ENCODE measurements at regions not wholly inside any gene's neighbourhood (a gene's known extent, or its start where the extent isn't known, plus 50 kb on each side); places are given as distances from the start of the nearest gene placed in this dataset.

- no peak overlapping the region for H2AFZ ChIP-seq (ENCODE audit: insufficient read depth, low read depth, low read length, poor library complexity, severe bottlenecking)
- H3K4me3 Mint-ChIP-seq = no peak overlapping the region
- H3K9me3 ChIP-seq (ENCODE audit: control extremely low read depth in 1 of 3, control insufficient read depth in 2 of 3, insufficient read depth in 1 of 3, low read length in 2 of 3) = peaks cover 0 to 16% (median 0%) of the 10 kb centered on the region in 3 donors
- no peak for TF ChIP-seq CTCF (IDR thresholded peaks at IDR 0.05)
- TF ChIP-seq EZH2 (IDR thresholded peaks at IDR 0.05; ENCODE audit: borderline replicate concordance, insufficient read depth, low read depth, low read length, poor library complexity, severe bottlenecking) = no peak
- no peaks in the 10 kb centered on the region for H3K27me3 Mint-ChIP-seq
- no peaks in the 10 kb centered on the region for H3K36me3 ChIP-seq (replicated peaks in 1 of 2; ENCODE audit: control extremely low read depth in 1 of 2, control insufficient read depth in 1 of 2, extremely low read depth in 1 of 2, insufficient read depth in 2 of 2, low read length in 1 of 2)
- ChIA-PET CTCF (no interaction called here), POLR2A (no interaction called here)
- H3K4me1 Mint-ChIP-seq = no peaks in the 10 kb centered on the region
- no peaks in the 10 kb centered on the region for H4K20me1 ChIP-seq (ENCODE audit: control insufficient read depth, insufficient read depth, low read length, poor library complexity, severe bottlenecking)
- intact Hi-C loops (cut with micrococcal nuclease) = no loop called here
- WGBS (ENCODE audit: insufficient coverage) = no CpG with 5 or more reads among the region's 3 CpGs
- no peaks in the 10 kb centered on the region for H3K27me3 ChIP-seq (replicated peaks in 1 of 4; ENCODE audit: control extremely low read depth in 1 of 4, control insufficient read depth in 3 of 4, insufficient read depth in 4 of 4, low read length in 3 of 4)
- ATAC-seq (ENCODE audit: low read depth) = no peak
- H3K79me2 ChIP-seq (ENCODE audit: control insufficient read depth, insufficient read depth, low read length) = no peaks in the 10 kb centered on the region
- no peak overlapping the region for H3K27ac ChIP-seq (ENCODE audit: low read length in 2 of 2)
- no peak overlapping the region for H3K4me2 ChIP-seq (replicated peaks; ENCODE audit: low read depth, low read length, poor library complexity, severe bottlenecking)
- no peak overlapping the region for H3K27ac Mint-ChIP-seq
- no peaks in the 10 kb centered on the region for H3K4me1 ChIP-seq (ENCODE audit: control insufficient read depth in 2 of 2, insufficient read depth in 2 of 2, low read length in 2 of 2)
- DNase-seq = no peak
- H3K9ac ChIP-seq (ENCODE audit: low read length) = no peak overlapping the region
- no peak overlapping the region for H3K4me3 ChIP-seq (ENCODE audit: control extremely low read depth in 1 of 5, extremely low read depth in 1 of 5, insufficient read depth in 1 of 5, low read depth in 2 of 5, low read length in 4 of 5)
- peaks cover 3% of the 10 kb centered on the region for H3K9me3 Mint-ChIP-seq (ENCODE audit: insufficient read depth)
Observed at GRCh38 chr1:72649991-72650390, 367.7 kb upstream of the NEGR1 start.

- Histone ChIP-seq H3K4me1 (ENCODE audit: control insufficient read depth in 2 of 2, insufficient read depth in 2 of 2, low read length in 2 of 2) (no peaks in the 10 kb centered on the region), H3K4me3 (ENCODE audit: control extremely low read depth in 1 of 5, extremely low read depth in 1 of 5, insufficient read depth in 1 of 5, low read depth in 2 of 5, low read length in 4 of 5) (no peak overlapping the region), H2AFZ (ENCODE audit: insufficient read depth, low read depth, low read length, poor library complexity, severe bottlenecking) (no peak overlapping the region), H3K27ac (ENCODE audit: low read length in 2 of 2) (no peak overlapping the region), H4K20me1 (ENCODE audit: control insufficient read depth, insufficient read depth, low read length, poor library complexity, severe bottlenecking) (no peaks in the 10 kb centered on the region), H3K9me3 (ENCODE audit: control extremely low read depth in 1 of 3, control insufficient read depth in 2 of 3, insufficient read depth in 1 of 3, low read length in 2 of 3) (peaks cover 0 to 16% (median 0%) of the 10 kb centered on the region in 3 donors), H3K4me2 (replicated peaks; ENCODE audit: low read depth, low read length, poor library complexity, severe bottlenecking) (no peak overlapping the region), H3K27me3 (replicated peaks in 1 of 4; ENCODE audit: control extremely low read depth in 1 of 4, control insufficient read depth in 3 of 4, insufficient read depth in 4 of 4, low read length in 3 of 4) (no peaks in the 10 kb centered on the region), H3K79me2 (ENCODE audit: control insufficient read depth, insufficient read depth, low read length) (no peaks in the 10 kb centered on the region), H3K9ac (ENCODE audit: low read length) (no peak overlapping the region), H3K36me3 (replicated peaks in 1 of 2; ENCODE audit: control extremely low read depth in 1 of 2, control insufficient read depth in 1 of 2, extremely low read depth in 1 of 2, insufficient read depth in 2 of 2, low read length in 1 of 2) (no peaks in the 10 kb centered on the region)
- ChIA-PET CTCF (no interaction called here), POLR2A (no interaction called here)
- intact Hi-C loops (cut with micrococcal nuclease) = no loop called here
- Mint-ChIP-seq H3K4me1 (no peaks in the 10 kb centered on the region), H3K4me3 (no peak overlapping the region), H3K27ac (no peak overlapping the region), H3K27me3 (no peaks in the 10 kb centered on the region), H3K9me3 (ENCODE audit: insufficient read depth) (peaks cover 3% of the 10 kb centered on the region)
- no peak for DNase-seq
- TF ChIP-seq CTCF (IDR thresholded peaks at IDR 0.05) (no peak), EZH2 (IDR thresholded peaks at IDR 0.05; ENCODE audit: borderline replicate concordance, insufficient read depth, low read depth, low read length, poor library complexity, severe bottlenecking) (no peak)
- 98% methylated on average over 21 of the region's 24 CpGs for WGBS (ENCODE audit: insufficient coverage)
- no peak for ATAC-seq (ENCODE audit: low read depth)
Observed at GRCh38 chr1:72649211-72649888, 367.0 kb upstream of the NEGR1 start.

Data from B cell (primary cell).